Trophoblast cell (in vitro differentiated cells and primary cell): ENCODE measurements at regions not wholly inside any gene's neighbourhood (a gene's known extent, or its start where the extent isn't known, plus 50 kb on each side); places are given as distances from the start of the nearest gene placed in this dataset.

Experiments
- DNase-seq, 2 donors: peaks; one replicate each; pipeline ENCODE4 v3.0.0-alpha.2; 2016
- H2AFZ ChIP-seq: 2 replicates; pipeline ENCODE4 v1.6.1; 2013; ENCODE audit warnings: low read length, moderate library complexity, mild to moderate bottlenecking; ENCODE audit not compliant: insufficient read depth, poor library complexity
- H2AK5ac ChIP-seq: 2 replicates; pipeline ENCODE4 v1.6.1; 2013; ENCODE audit warnings: mild to moderate bottlenecking, low read length
- H2BK120ac ChIP-seq: 2 replicates; pipeline ENCODE4 v1.6.1; 2013; ENCODE audit warnings: low read length, mild to moderate bottlenecking, moderate library complexity; ENCODE audit not compliant: insufficient read depth, poor library complexity
- H2BK12ac ChIP-seq: 2 replicates; pipeline ENCODE4 v1.6.1; 2013; ENCODE audit warnings: mild to moderate bottlenecking, low read length, moderate library complexity
- H2BK5ac ChIP-seq: 2 replicates; pipeline ENCODE4 v1.6.1; 2013; ENCODE audit warnings: low read length, low read depth, moderate library complexity, mild to moderate bottlenecking; ENCODE audit not compliant: poor library complexity
- H3K14ac ChIP-seq: 2 replicates; pipeline ENCODE4 v1.6.1; 2013; ENCODE audit warnings: mild to moderate bottlenecking, low read length
- H3K18ac ChIP-seq: 2 replicates; pipeline ENCODE4 v1.6.1; 2013; ENCODE audit warnings: mild to moderate bottlenecking, low read length
- H3K23ac ChIP-seq: 2 replicates; pipeline ENCODE4 v1.6.1; 2013; ENCODE audit warnings: low read length
- H3K27ac ChIP-seq: 2 replicates; pipeline ENCODE4 v1.5.1; 2013; ENCODE audit warnings: low read depth, mild to moderate bottlenecking, inconsistent platforms, low read length, moderate library complexity
- H3K27me3 ChIP-seq: 2 replicates; pipeline ENCODE4 v1.6.1; 2013; ENCODE audit warnings: inconsistent platforms, mild to moderate bottlenecking, low read length, moderate library complexity; ENCODE audit not compliant: insufficient read depth
- H3K36me3 ChIP-seq, 2 experiments: 1 replicate in 1 of 2; 2 replicates in 1 of 2; pipeline ENCODE4 v1.6.1; 2013; ENCODE audit warnings: low read length in 2 of 2, mild to moderate bottlenecking in 2 of 2, moderate library complexity in 1 of 2; ENCODE audit not compliant: insufficient read depth in 2 of 2, control insufficient read depth in 1 of 2
- H3K4ac ChIP-seq: 2 replicates; pipeline ENCODE4 v1.6.1; 2013; ENCODE audit warnings: low read depth, mild to moderate bottlenecking, low read length, moderate library complexity
- H3K4me1 ChIP-seq, 2 experiments: 1 replicate in 1 of 2; 2 replicates in 1 of 2; pipeline ENCODE4 v1.6.1; 2013; ENCODE audit warnings: low read length in 2 of 2, mild to moderate bottlenecking in 2 of 2, moderate library complexity in 1 of 2; ENCODE audit not compliant: insufficient read depth in 2 of 2, control insufficient read depth in 1 of 2
- H3K4me2 ChIP-seq: 2 replicates; pipeline ENCODE4 v1.6.1; 2013; ENCODE audit warnings: inconsistent platforms, mild to moderate bottlenecking, low read length, moderate library complexity
- H3K4me3 ChIP-seq: 2 replicates; pipeline ENCODE4 v1.5.1; 2013; ENCODE audit warnings: mild to moderate bottlenecking, low read depth, low read length, inconsistent platforms
- H3K79me1 ChIP-seq: one replicate; pipeline ENCODE4 v1.6.1; 2013; ENCODE audit warnings: low read length
- H3K79me2 ChIP-seq: 2 replicates; pipeline ENCODE4 v1.6.1; 2013; ENCODE audit warnings: low read length, mild to moderate bottlenecking; ENCODE audit not compliant: control insufficient read depth, insufficient read depth, poor library complexity
- H3K9ac ChIP-seq: 2 replicates; pipeline ENCODE4 v1.6.1; 2013; ENCODE audit warnings: mild to moderate bottlenecking, low read length
- H3K9me3 ChIP-seq: 2 replicates; pipeline ENCODE4 v1.6.1; 2013; ENCODE audit warnings: low read depth, mild to moderate bottlenecking, control low read depth, inconsistent platforms, low read length; ENCODE audit not compliant: insufficient read depth
- H4K12ac ChIP-seq: 2 replicates; pipeline ENCODE4 v1.6.1; 2013; ENCODE audit warnings: low read depth, mild to moderate bottlenecking, low read length, moderate library complexity
- H4K8ac ChIP-seq: 2 replicates; pipeline ENCODE4 v1.6.1; 2013; ENCODE audit warnings: low read depth, mild to moderate bottlenecking, low read length, moderate library complexity
- H4K91ac ChIP-seq: one replicate; pipeline ENCODE4 v1.6.1; 2013; ENCODE audit warnings: low read depth, mild to moderate bottlenecking, low read length, moderate library complexity
- WGBS: extraction: QIAGEN DNeasy Blood & Tissue Kit; methylation state at CpG from one replicate; pipeline ENCODE4 v1.1.7; 2013; ENCODE audit warnings: missing lambda C conversion rate; ENCODE audit not compliant: insufficient read length, insufficient coverage; ENCODE audit errors: extremely low coverage; 5-methylcytosine and 5-hydroxymethylcytosine counted together

DNA sequence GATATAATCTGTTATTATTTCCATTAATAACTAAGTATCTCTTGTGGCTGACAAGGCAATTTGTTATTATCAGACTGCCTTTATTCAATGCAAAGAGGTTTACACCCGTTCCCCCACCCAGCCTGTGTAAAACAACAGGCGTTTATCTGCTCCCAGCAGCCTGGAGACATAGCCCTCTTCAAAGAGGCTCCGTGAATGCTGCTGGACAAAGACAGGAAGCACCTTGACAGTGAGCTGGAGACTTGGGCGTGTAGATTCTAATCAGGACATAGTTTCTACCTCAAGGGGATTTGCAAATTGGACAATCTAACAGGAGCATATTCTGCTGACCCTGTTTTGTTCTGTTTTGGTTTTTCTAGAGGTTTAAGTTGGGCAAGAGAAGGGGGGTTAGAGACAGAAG, 733.0 kb upstream of the KIRREL3 start:
- H2BK120ac ChIP-seq: no peak overlapping the region
- no CpG with 5 or more reads among the region's 4 CpGs for WGBS
- H3K4me1 ChIP-seq: no peaks in the 10 kb centered on the region
- no peak overlapping the region for H4K8ac ChIP-seq
- H3K18ac ChIP-seq: no peak overlapping the region
- H3K4me3 ChIP-seq: no peak overlapping the region
- H4K91ac ChIP-seq: no peak overlapping the region
- H3K9ac ChIP-seq: no peak overlapping the region
- no peak for DNase-seq
- no peaks in the 10 kb centered on the region for H3K36me3 ChIP-seq
- H3K27me3 ChIP-seq: no peaks in the 10 kb centered on the region
- no peaks in the 10 kb centered on the region for H3K79me2 ChIP-seq
- no peak overlapping the region for H3K23ac ChIP-seq
- H4K12ac ChIP-seq: no peak overlapping the region
- H2BK5ac ChIP-seq: no peak overlapping the region
- no peak overlapping the region for H3K4ac ChIP-seq
- H3K79me1 ChIP-seq: no peaks in the 10 kb centered on the region
- H3K27ac ChIP-seq: no peak overlapping the region
- H2AK5ac ChIP-seq: no peak overlapping the region
- no peaks in the 10 kb centered on the region for H3K9me3 ChIP-seq
- H2BK12ac ChIP-seq: no peak overlapping the region
- no peak overlapping the region for H2AFZ ChIP-seq
- H3K14ac ChIP-seq: no peak overlapping the region
- no peak overlapping the region for H3K4me2 ChIP-seq

DNA sequence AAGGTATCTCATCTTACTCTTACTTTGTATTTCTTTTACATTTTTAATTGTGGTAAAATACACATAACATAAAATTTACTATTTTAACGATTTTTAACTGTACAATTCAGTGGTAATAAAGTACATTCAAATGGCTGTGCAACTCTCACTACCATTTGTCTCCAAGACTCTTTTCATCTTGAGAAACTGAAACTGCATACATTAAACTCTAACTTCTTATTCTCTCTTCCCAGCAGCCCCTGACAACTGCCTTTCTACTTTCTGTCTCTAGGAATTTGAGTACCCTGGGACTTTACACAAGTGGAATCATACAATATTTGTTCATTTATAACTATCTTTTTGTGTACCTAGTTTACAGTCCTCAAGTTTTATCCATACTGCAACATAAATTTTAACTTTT, 725.8 kb upstream of the KIRREL3 start:
- DNase-seq: no peak
- no peaks in the 10 kb centered on the region for H3K79me2 ChIP-seq
- no peaks in the 10 kb centered on the region for H3K79me1 ChIP-seq
- no peak overlapping the region for H4K12ac ChIP-seq
- no peak overlapping the region for H3K9ac ChIP-seq
- H2AFZ ChIP-seq: no peak overlapping the region
- no CpG with 5 or more reads among the region's 1 CpG for WGBS
- H3K4ac ChIP-seq: no peak overlapping the region
- H3K23ac ChIP-seq: no peak overlapping the region
- H2BK5ac ChIP-seq: no peak overlapping the region
- no peak overlapping the region for H4K91ac ChIP-seq
- no peaks in the 10 kb centered on the region for H3K27me3 ChIP-seq
- H2BK12ac ChIP-seq: no peak overlapping the region
- no peak overlapping the region for H2BK120ac ChIP-seq
- H2AK5ac ChIP-seq: no peak overlapping the region
- no peak overlapping the region for H4K8ac ChIP-seq
- H3K4me2 ChIP-seq: no peak overlapping the region
- no peaks in the 10 kb centered on the region for H3K9me3 ChIP-seq
- H3K27ac ChIP-seq: no peak overlapping the region
- H3K4me3 ChIP-seq: no peak overlapping the region
- H3K4me1 ChIP-seq: no peaks in the 10 kb centered on the region
- no peak overlapping the region for H3K14ac ChIP-seq
- no peak overlapping the region for H3K18ac ChIP-seq
- H3K36me3 ChIP-seq: no peaks in the 10 kb centered on the region

DNA sequence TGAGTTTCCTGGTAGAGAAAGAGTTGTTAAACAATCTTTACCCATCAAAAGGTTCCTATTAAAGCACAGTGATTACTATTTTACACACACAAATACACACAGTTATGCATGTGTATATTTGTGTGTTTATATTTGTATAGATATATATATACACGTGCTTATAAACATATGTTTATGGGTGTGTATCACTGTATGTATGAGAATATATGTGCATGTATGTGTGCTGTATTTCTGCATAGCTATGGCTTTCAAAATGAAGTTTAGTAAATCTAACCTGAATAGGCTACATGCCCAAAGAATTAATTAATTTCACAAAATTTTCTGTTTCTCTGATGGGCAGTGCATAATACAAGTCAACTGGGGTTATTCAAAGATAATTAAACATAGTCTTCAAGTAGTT, 723.1 kb upstream of the KIRREL3 start:
- no peak overlapping the region for H3K18ac ChIP-seq
- H3K79me2 ChIP-seq: no peaks in the 10 kb centered on the region
- no peak overlapping the region for H2BK12ac ChIP-seq
- H3K79me1 ChIP-seq: no peaks in the 10 kb centered on the region
- WGBS: no CpG with 5 or more reads among the region's 1 CpG
- no peak for DNase-seq
- no peak overlapping the region for H3K4me2 ChIP-seq
- no peak overlapping the region for H3K14ac ChIP-seq
- no peaks in the 10 kb centered on the region for H3K36me3 ChIP-seq
- no peaks in the 10 kb centered on the region for H3K9me3 ChIP-seq
- H3K4me1 ChIP-seq: no peaks in the 10 kb centered on the region
- H3K27me3 ChIP-seq: no peaks in the 10 kb centered on the region
- no peak overlapping the region for H3K9ac ChIP-seq
- no peak overlapping the region for H3K23ac ChIP-seq
- H2AK5ac ChIP-seq: no peak overlapping the region
- H3K4me3 ChIP-seq: no peak overlapping the region
- H4K12ac ChIP-seq: no peak overlapping the region
- H4K91ac ChIP-seq: no peak overlapping the region
- H4K8ac ChIP-seq: no peak overlapping the region
- no peak overlapping the region for H3K4ac ChIP-seq
- no peak overlapping the region for H2AFZ ChIP-seq
- H3K27ac ChIP-seq: no peak overlapping the region
- H2BK5ac ChIP-seq: no peak overlapping the region
- no peak overlapping the region for H2BK120ac ChIP-seq

DNA sequence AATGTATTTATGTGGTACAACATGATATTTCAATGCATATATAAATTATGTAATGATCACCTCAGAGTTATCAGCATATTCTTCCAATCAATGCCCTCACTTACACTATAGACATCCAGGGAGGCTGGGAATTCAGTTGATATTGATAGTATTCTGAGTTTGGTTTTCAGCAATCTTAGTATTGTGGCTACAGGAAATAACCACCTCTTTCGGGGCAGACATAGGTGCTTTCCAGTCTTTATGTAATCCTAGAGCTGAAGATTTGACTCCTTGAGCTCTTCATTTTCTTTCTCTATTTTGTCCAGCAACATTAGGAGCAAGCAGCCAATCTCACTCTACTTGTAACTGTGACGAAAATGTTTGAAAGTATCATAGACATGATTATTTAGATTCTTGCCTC, 712.7 kb upstream of the KIRREL3 start:
- Histone ChIP-seq H3K4me1 (no peaks in the 10 kb centered on the region), H3K79me2 (no peaks in the 10 kb centered on the region), H2BK12ac (no peak overlapping the region), H3K4me2 (no peak overlapping the region), H3K14ac (no peak overlapping the region), H4K12ac (no peak overlapping the region), H3K79me1 (no peaks in the 10 kb centered on the region), H3K9ac (no peak overlapping the region), H3K36me3 (no peaks in the 10 kb centered on the region), H3K27ac (no peak overlapping the region), H2BK120ac (no peak overlapping the region), H2BK5ac (no peak overlapping the region), H3K23ac (no peak overlapping the region), H2AK5ac (no peak overlapping the region), H4K8ac (no peak overlapping the region), H2AFZ (no peak overlapping the region), H3K4ac (no peak overlapping the region), H3K18ac (no peak overlapping the region), H3K9me3 (no peaks in the 10 kb centered on the region), H3K4me3 (no peak overlapping the region), H3K27me3 (no peaks in the 10 kb centered on the region), H4K91ac (no peak overlapping the region)
- no peak for DNase-seq
- WGBS: no CpG with 5 or more reads among the region's 2 CpGs
